NCI-H1694 treated with DMSO at 0.1 percent for 48 hours (cell line): ENCODE measurements at regions not wholly inside any gene's neighbourhood (a gene's known extent, or its start where the extent isn't known, plus 50 kb on each side); places are given as distances from the start of the nearest gene placed in this dataset.
"Not testable (repeated sequence)": the region's sequence is repeated elsewhere in the genome, so short reads cannot be mapped to it uniquely, and the experiment has no call there.

Experiments used
- DNase-seq: peaks from one replicate; lab custom pipeline; 2025; lab: John Stamatoyannopoulos, UW

DNA sequence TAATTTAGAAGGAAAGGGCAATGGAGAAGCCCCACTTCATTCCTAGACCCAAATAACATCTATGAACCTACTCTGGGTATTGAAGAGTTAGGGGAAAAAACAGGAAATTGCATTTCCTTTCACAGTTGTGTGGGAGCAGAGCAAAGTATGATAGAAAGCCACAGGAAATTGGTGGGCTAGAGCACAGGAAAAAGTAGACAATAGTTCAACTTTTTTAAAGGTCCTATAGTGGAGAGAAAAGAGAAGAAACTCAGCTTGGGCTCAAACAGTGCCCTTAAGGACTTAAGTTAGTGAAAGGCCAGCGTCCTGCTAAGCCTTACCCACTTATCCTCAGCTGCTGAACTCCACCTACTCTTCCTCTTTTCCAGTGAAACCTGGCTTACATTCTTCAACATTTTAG lies 258.1 kb downstream of the DPY19L2 start:
- no peak for DNase-seq

DNA sequence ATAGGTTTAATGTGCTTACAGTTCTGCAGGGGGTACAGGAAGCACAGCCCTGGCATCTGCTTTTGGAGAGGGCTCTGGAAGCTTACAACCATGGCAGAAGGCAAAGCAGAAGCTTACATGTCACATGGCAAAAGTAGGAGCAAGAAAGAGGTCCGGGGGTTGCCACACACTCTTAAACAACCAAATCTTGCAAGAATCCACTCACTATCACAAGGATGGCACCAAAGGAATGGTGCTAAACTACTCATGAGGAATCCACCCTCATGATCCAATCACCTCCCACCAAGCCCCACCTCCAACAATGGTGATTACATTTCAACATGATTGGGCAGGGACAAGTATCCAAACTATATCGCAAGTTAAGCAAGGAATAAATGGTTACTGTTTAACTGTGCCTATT lies 255.8 kb upstream of the AVPR1A start:
- no peak for DNase-seq

DNA sequence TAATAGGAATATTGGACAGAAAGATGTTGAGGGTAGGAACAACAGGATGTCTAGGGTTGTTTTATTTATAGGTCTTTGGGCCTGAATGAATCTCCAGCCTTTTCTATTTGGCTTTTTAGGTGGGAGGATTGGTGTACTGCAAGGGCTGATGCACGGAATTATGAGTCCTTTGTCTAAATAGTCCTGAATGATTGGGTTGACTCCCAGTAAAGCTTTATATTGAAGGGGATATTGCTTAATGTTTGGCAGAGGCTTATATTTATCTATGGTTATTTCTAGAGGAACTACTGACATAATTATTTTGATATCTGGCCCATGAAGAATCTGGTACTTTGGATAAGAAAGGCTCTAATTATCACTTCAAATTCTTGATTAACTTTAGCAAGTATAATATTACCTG lies 253.6 kb upstream of the AVPR1A start:
- DNase-seq, result no peak

DNA sequence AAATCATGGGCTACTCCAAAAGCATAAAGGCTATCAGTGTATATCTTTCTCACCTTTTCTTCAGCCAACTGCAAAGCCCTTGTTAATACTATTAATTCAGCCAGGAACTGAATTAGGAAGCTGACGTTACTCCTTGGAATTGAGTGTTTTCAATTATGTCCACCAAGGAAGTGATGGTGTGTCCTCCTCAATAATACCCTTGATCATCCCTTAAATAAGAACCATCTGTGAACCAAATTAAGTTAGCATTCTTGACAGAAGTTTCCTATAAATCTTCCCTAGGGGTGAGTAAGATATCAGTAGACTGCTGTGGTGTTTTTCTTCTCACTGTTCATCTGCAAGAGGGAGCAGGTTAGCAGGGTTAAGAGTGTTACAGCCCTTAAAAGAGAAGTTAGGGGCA lies 252.3 kb upstream of the AVPR1A start:
- no peak for DNase-seq

DNA sequence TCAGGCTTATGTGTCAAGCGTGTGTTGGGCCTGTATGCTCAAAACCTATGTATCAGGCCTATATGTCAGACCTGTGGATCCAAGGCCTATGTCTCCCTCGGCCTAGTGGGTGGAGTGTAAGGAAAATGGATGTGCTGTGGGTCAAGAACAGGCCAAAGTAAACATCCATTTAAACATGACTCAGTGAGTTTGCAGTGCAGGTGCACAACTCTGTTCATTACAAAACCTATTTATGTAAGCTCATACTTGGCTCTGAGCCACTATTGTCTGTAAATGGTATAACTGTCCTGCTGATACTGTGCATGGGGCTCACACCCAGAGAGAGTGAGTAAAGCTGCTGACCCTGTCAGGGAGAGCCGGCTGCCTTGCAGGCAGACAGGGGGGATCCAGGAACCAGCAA lies 249.7 kb upstream of the AVPR1A start:
- no peak for DNase-seq

DNA sequence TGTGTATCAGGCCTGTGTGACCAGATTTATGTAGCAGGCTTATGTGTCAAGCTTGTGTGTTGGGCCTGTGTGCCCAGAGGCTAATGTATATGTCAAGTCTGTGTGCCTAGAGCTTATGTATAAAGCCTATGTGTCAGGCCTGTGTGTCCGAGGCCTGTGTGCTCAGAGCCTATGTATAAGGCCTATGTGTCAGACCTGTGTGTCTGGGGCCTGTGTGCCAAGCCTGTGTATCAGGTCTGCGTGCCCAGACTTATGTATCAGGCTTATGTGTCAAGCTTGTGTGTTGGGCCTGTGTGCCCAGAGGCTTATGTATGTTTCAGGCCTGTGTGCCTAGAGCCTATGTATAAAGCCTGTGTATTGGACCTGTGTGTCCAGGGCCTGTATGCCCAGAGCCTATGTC lies 249.3 kb upstream of the AVPR1A start:
- no peak for DNase-seq

DNA sequence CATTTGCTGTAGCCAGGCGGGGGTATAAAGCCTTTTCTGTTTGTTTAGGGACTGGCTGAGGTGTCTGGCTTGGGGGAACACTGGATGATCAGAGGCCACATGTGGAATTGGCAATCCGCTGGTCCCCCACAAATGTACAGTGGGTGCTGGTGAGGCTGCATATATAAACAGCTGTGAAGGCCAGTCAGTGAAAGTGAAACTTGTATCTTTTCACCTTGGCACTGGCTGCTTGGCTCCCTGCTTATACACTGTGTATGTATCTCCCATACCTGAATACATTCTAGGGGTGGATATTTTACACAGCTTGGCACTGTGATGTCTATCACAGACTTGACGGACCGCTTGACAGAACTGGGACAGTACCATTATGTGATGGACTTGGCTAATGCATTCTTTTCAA lies 246.8 kb upstream of the AVPR1A start:
- DNase-seq, result no peak

DNA sequence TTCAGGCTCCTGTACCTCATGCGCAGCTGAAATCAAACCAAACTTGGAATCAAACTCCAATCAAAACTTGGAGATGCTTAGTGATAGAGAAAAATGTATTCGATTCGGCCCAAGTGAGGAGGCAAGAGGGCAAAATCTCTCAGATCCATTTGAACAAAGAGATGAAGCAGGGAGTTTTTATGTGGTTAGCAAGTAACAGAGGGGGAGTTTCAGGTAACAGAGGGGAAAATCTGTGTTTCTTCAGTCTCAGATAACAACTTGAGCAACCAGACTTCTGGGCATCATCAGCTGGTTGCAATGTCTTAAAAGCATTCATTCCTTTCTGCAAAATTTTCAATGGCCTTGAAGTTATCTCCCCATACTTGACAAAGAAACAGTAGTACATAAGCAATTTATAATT lies 245.1 kb upstream of the AVPR1A start:
- no peak for DNase-seq

DNA sequence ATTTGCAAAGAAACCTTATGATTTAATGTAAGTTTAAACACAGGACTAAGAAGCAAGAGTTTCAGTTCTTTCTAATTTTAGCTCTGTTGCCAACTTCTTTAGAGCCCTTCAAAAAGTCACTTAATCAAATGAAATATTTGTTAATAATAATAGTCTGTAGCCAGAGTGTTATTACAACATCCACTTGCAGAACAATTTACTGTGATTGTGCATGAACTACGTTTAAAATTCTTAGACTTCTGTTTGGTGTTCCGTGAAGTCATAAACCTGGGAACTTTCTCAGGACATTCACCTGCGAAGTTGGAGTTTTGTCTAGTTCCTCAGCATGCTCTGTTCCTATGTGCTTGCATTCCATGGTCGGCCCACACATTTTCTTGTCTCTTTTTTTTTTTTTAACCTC lies 244.0 kb upstream of the AVPR1A start:
- DNase-seq, result no peak

DNA sequence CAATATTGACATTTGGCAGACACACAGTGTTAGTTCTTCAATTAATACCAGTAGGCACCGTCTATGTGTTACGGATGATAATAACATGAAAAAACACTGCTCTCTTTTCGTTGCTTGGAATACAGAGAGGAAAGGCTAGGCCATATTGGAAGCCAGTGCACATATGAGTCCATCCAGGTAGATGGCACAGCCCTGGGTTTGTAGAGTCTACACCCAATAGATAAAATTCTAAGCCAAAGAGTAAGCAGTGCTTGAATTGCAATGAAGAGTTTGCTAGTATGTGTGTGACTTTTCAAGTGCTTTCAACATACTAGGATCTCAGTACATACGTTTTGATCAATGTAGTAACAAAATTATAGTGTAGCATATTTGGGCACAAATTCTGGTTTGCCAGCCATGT lies 243.3 kb upstream of the AVPR1A start:
- no peak for DNase-seq

DNA sequence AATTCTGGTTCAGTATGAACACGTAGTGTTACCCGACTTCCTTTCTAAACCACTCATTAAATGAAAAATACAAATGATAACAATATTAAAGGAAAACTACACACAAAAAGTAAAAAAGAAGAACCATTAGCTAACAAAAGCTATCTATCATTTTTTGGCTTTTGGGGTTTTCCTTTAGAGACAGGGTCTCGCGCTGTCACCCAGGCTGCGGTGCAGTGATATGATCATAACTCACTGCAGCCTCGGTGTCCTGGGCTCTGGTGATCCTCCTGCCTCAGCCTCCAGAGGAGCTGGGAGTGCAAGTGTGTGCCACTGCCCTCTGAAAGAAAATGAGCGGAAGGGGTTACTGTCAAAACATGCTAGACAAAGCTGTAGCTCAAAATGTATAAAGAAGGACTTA lies 238.2 kb upstream of the AVPR1A start:
- DNase-seq, result no peak

DNA sequence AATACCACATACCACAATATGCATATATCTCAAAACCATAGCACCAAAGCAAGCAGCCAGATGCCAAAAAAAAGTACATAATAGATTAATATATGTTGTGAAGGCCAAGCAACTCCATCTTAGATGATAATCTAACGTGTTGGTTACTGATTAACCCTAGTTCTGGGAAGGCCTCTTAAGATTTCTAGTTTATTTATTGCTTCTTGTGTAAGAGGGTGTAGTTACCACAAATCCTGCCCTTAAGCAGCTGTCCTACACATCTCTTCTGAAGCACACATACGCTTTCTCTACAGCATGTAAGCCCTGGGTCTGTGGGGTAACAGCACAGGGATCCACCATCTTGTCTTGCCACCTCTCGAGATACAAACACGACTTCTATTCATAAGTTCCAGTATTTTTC lies 236.8 kb upstream of the AVPR1A start:
- DNase-seq, result no peak

DNA sequence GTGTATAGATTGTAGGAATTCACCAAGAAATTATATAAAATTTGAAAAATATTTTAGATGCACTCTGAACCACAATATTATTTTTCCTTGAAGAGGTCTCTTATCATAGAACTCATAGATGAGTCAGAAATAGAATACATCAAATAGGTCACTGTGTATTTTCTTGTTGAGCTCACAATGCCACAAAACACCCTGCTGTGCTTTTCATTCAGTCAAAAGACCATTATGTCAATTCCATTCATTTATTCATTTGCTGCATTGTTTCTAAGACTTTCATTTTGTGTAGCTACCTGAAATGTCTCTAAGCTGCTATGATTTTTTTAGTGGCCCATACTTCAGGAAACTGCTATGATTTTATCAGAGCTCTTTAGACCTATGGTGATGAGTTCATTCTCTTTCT lies 231.9 kb upstream of the AVPR1A start:
- no peak for DNase-seq

DNA sequence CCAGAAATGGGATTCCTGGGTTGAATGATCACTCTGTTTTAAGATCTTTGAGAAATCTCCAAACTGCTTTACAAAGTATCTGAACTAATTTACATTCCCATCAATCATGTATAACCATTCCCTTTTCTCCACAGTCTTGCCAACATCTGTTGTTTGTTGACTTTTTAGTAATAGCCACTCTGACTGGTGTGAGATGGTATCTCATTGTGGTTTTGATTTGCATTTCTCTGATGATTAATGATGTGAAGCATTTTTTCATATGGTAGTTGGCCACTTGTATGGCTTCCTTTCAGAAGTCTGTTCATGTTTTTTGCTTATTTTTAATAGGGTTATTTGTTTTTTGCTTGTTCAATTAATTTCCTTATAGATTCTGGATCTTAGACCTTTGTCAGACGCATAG lies 211.8 kb upstream of the AVPR1A start:
- no peak for DNase-seq

DNA sequence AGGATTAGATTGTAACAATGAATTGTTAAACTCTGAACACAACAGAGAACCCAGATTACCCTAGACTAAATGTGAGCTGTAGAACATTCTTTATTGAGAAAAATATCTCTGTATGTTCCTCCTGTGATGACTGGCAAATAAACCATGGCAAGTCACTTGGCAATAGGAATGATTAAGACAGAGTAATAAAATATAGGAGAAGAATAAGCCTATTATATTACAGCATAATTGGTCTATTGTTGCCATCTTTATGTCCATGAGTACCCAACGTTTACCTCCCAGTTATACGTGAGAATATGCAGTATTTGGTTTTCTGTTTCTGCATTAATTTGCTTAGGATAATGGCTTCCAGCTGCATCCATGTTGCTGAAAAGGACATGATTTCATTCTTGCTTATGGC lies 211.2 kb upstream of the AVPR1A start:
- DNase-seq, result no peak

DNA sequence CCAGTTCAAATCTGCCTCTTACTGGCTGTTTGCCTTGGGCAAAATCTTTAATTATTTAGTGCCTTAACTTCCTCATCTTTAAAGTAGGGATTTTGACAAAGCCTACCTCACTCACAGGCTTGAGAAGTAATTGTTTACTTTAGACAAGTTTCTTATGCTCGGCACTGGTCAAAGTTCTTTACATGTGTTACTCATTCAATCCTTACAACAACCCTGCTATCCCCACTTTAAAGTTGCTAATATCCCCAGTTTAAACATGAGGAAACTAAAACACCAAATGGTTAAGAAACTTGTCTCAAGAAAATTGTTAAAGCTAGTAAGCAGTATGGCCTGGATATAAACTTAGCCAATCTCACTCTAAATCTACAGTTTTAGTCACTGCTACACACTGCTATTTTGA lies 204.0 kb upstream of the AVPR1A start:
- DNase-seq, result no peak

DNA sequence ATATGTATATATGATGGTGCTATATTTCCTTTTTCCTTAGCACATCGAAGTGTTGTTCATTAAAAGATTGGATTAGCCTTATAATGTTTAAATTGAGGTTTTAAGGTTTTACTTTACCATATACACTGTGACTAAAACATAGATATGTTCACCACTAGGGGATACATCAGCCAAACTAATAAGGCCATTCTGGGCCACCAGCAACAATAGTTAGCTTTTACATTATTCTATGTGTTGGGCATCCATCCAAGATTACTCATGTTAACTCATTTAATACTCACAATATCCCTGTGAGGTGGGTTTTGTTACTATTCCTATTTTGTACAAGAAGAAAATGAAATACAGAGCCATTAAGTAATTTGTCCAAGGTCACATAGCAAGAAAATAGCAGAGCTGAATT lies 202.6 kb upstream of the AVPR1A start:
- DNase-seq, result no peak

DNA sequence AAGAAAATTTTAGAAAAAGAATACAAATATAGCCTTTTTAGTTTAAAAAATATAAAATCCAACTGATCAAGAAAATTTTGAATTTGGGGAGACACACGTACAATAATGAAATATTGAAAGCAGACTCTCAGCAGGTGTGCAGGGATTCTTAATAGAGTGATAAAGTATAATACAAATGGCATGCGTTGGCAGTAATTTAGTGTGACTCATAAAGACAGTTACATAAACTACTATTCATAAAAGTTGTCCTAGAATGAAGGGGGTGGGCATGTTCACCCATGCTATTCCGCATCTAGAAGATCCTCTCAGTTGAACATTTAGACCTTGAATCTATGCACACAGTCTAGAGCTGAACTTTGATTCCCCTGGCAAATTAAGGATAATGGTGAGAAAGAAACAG lies 200.4 kb upstream of the AVPR1A start:
- DNase-seq, result no peak

DNA sequence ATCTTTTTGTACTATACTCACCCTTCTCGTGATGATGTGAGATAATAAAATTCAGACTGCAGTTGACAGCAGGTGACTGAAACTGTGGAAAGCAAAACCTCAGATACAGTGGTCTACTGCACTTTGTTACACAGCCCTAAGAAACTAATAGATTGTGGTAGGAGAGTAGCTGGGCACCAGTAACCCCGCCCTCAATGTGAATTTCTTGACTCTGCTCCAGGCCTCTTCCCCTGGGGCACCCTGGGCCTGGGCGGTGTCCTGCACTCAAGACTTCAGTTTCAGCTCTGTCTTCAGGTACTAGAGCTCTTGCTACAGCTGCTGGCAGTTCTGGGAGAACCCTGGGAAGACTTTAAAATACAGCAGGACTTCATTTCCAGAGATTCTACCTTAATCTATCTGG lies 197.6 kb upstream of the AVPR1A start:
- DNase-seq, result no peak

DNA sequence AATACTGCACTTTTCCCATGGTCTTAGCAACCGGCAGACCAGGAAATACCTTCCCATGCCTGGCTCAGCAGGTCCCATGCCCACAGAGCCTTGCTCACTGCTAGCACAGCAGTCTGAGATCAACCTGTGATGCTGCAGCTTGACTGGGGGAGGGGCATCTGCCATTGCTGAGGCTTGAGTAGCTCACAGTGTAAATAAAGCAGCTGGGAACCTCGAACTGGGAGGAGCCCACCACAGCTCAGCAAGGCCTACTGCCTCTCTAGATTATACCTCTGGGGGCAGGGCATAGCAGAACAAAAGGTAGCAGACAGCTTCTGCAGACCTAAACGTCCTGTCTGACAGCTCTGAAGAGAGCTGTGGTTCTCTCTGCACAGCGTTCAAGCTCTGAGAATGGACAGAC lies 186.2 kb upstream of the AVPR1A start:
- DNase-seq, result not testable (repeated sequence)

DNA sequence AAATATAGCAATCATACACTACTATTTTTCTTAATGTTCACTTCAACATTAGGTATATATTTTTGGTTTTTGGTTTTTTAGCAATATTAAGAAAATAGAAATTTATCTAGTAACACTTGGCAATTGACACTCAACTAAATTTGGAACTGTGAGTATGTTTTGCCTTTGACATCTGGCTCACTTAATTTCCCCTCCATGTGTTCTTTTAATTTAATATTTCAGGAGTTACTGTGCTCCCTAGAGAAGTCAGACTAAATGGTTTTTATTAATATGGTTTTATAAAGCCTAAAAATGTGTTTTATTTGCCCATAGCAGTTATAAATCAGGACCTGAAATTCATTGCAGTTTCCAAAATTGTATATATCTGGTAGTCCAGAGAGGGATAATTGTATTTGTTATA lies 175.3 kb upstream of the AVPR1A start:
- DNase-seq, result no peak

DNA sequence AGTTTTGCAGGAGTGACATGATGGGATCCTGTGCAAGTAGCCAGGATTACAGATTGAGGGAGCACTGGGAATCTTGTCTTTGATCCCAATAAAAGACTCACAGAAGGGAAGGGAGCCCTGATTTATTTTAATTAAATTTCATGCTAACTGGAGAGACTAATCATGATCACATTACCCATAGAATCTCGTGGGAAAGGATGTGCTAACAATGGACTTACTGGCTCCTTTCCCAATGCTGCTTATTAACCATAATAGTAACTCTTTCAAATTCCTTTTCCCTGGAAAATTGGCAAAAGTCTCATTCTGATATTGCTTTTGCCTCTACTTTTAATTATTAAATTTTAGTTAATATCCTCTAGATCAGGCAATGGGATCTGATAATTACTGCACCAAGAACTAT lies 174.8 kb upstream of the AVPR1A start:
- no peak for DNase-seq

DNA sequence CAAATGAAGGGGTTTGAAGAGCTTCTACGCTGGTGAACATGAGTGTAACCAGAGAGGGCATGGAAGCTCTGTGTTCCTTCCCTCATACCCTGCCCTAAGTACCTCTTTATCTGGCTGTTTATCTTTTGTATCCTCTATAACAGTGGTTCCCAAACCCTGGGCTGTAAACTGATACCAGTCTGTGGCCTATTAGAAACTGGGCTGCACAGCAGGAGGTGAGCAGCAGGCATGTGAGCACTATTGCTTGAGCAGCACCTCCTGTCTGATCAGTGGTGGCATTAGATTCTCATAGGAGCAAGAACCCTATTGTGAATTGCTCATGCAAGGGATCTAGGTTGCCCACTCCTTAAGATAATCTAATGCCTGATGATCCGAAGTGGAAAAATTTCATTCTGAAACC lies 172.9 kb upstream of the AVPR1A start:
- DNase-seq, result no peak

DNA sequence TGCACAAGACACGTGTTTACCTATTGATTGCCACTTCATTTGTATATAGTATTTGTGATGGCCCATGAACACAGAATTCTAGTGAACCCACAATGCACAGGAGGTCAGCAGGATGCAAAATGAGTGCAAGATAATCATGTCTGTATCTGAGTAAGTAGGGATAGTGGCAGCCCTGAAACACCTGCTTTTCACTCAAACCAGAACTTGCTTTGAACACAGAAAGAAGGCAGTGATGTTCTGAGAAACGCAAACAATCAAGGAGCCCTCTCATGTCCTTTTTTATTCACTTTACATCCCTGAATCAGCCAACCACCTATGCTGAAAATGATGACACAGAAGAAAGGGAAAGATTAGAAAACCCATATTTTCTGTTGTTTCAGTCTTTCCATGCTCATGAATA lies 170.4 kb upstream of the AVPR1A start:
- DNase-seq, result no peak

DNA sequence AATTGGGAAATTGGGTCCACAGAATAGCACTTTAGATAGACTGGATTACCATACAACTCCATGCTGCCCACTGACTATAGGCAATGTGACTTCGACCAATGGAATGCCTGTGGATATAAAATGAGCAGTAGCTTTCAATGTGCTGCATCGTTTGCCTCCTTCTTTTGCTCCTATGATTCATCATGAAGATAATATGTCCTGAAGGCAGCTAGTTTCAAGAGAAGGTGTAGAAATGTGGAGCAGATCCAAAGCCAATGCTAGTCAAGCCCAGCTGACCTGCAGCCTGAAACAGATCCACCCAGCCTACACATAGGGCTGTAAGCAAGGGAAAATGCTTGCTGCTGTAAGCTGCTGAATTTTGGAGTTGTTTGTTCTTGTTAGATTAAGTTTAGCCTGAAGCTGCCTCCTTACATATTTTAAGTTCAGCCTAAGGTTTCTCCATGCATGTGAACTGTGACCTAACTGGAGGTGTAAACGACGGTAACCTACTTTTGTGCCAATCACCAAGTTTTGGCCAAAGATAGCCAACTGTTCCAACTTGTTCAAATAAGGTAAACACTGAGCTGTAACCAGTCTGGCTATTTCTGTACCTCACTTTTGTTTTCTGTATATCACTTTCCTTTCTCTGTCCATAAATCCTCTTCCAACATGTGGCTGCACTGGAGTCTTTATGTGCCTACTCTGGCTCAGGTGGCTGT lies 169.1 kb upstream of the AVPR1A start:
- no peak for DNase-seq
